ENCODE measurements at regions not wholly inside any gene's neighbourhood (a gene's known extent, or its start where the extent isn't known, plus 50 kb on each side); places are given as distances from the start of the nearest gene placed in this dataset.

- no peak for TF ChIP-seq CTCF (IDR thresholded peaks at IDR 0.05; ENCODE audit: extremely low read depth in 1 of 2, insufficient read depth in 1 of 2, low read depth in 1 of 2, low read length in 2 of 2)
- TF ChIP-seq POLR2AphosphoS5 (IDR thresholded peaks at IDR 0.05; ENCODE audit: insufficient read depth, low read depth, low read length): no peak
- no peak for TF ChIP-seq EZH2 (IDR thresholded peaks at IDR 0.05; ENCODE audit: borderline replicate concordance, low read depth, low read length, severe bottlenecking)
- no peak for TF ChIP-seq POLR2A (IDR thresholded peaks at IDR 0.05; ENCODE audit: low read depth, low read length)
- TF ChIP-seq MYC (IDR thresholded peaks at IDR 0.05; ENCODE audit: low read depth, low read length): no peak
- TF ChIP-seq MAX (IDR thresholded peaks at IDR 0.05; ENCODE audit: insufficient read depth, insufficient read length): no peak
- TF ChIP-seq JUN (IDR thresholded peaks at IDR 0.05; ENCODE audit: borderline replicate concordance, insufficient read depth, insufficient read length, low read depth): no peak
- no peak for TF ChIP-seq FOS (IDR thresholded peaks at IDR 0.05; ENCODE audit: borderline replicate concordance, insufficient read depth, low read length)
- TF ChIP-seq GATA2 (IDR thresholded peaks at IDR 0.05; ENCODE audit: insufficient read depth, insufficient read length, low read depth, low read length): no peak
These were observed 273.7 kb downstream of the PBX3 start for GRCh38 chr9:126020836-126021235.

Measured in endothelial cell of umbilical vein (primary cell).